ENCODE measurements at regions not wholly inside any gene's neighbourhood (a gene's known extent, or its start where the extent isn't known, plus 50 kb on each side); places are given as distances from the start of the nearest gene placed in this dataset.
"Not testable (repeated sequence)": the region's sequence is repeated elsewhere in the genome, so short reads cannot be mapped to it uniquely, and the experiment has no call there.

GRCh38 chr15:36075333-36075732 lies 504.1 kb upstream of the CDIN1 start:
- DNase-seq (ENCODE audit: low spot score): peak; percentile 35

GRCh38 chr15:36079021-36079420 lies 500.4 kb upstream of the CDIN1 start:
- DNase-seq (ENCODE audit: low spot score): no peak

- no peak for DNase-seq (ENCODE audit: low spot score)
Measured at GRCh38 chr15:36080759-36081158, 498.7 kb upstream of the CDIN1 start.

- no peak for DNase-seq (ENCODE audit: low spot score)
Measured at GRCh38 chr15:36090286-36090946, 489.0 kb upstream of the CDIN1 start.

GRCh38 chr15:36106640-36107335 lies 472.6 kb upstream of the CDIN1 start:
- DNase-seq (ENCODE audit: low spot score): peak; percentile 41

GRCh38 chr15:36108541-36108940 lies 470.9 kb upstream of the CDIN1 start:
- DNase-seq (ENCODE audit: low spot score): no peak

- DNase-seq (ENCODE audit: low spot score): peak; percentile 29
Measured at GRCh38 chr15:36109943-36110658, 469.3 kb upstream of the CDIN1 start.

GRCh38 chr15:36110659-36110993 lies 468.8 kb upstream of the CDIN1 start:
- no peak for DNase-seq (ENCODE audit: low spot score)

GRCh38 chr15:36117296-36117787 lies 462.1 kb upstream of the CDIN1 start:
- DNase-seq (ENCODE audit: low spot score): no peak

- DNase-seq (ENCODE audit: low spot score): no peak
Measured at GRCh38 chr15:36126194-36126593, 453.2 kb upstream of the CDIN1 start.

- DNase-seq (ENCODE audit: low spot score): no peak
Measured at GRCh38 chr15:36130641-36131310, 448.6 kb upstream of the CDIN1 start.

- no peak for DNase-seq (ENCODE audit: low spot score)
Measured at GRCh38 chr15:36133742-36134141, 445.7 kb upstream of the CDIN1 start.

- DNase-seq (ENCODE audit: low spot score): no peak
Measured at GRCh38 chr15:36136049-36136448, 443.4 kb upstream of the CDIN1 start.

GRCh38 chr15:36152936-36153335 lies 426.5 kb upstream of the CDIN1 start:
- DNase-seq (ENCODE audit: low spot score): no peak

GRCh38 chr15:36156879-36157427 lies 422.5 kb upstream of the CDIN1 start:
- peak; percentile 68 for DNase-seq (ENCODE audit: low spot score)

GRCh38 chr15:36160351-36160750 lies 419.1 kb upstream of the CDIN1 start:
- no peak for DNase-seq (ENCODE audit: low spot score)

GRCh38 chr15:36161108-36161507 lies 418.3 kb upstream of the CDIN1 start:
- no peak for DNase-seq (ENCODE audit: low spot score)

- DNase-seq (ENCODE audit: low spot score): peak; percentile 55
Measured at GRCh38 chr15:36161771-36162212, 417.6 kb upstream of the CDIN1 start.

- not testable (repeated sequence) for DNase-seq (ENCODE audit: low spot score)
Measured at GRCh38 chr15:36163983-36164382, 415.4 kb upstream of the CDIN1 start.

GRCh38 chr15:36172955-36173354 lies 406.5 kb upstream of the CDIN1 start:
- no peak for DNase-seq (ENCODE audit: low spot score)

- DNase-seq (ENCODE audit: low spot score): no peak
Measured at GRCh38 chr15:36175186-36175740, 404.2 kb upstream of the CDIN1 start.

Measured in AG20443 (cell line).